ENCODE measurements at regions not wholly inside any gene's neighbourhood (a gene's known extent, or its start where the extent isn't known, plus 50 kb on each side); places are given as distances from the start of the nearest gene placed in this dataset.

GRCh38 chr13:86409466-86410241 lies 610.4 kb upstream of the SLITRK6 start:
- TF ChIP-seq, protein P1, sequence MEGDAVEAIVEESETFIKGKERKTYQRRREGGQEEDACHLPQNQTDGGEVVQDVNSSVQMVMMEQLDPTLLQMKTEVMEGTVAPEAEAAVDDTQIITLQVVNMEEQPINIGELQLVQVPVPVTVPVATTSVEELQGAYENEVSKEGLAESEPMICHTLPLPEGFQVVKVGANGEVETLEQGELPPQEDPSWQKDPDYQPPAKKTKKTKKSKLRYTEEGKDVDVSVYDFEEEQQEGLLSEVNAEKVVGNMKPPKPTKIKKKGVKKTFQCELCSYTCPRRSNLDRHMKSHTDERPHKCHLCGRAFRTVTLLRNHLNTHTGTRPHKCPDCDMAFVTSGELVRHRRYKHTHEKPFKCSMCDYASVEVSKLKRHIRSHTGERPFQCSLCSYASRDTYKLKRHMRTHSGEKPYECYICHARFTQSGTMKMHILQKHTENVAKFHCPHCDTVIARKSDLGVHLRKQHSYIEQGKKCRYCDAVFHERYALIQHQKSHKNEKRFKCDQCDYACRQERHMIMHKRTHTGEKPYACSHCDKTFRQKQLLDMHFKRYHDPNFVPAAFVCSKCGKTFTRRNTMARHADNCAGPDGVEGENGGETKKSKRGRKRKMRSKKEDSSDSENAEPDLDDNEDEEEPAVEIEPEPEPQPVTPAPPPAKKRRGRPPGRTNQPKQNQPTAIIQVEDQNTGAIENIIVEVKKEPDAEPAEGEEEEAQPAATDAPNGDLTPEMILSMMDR (conservative IDR thresholded peaks at IDR 0.05; ENCODE audit: low read depth, low read length): no peak
- no peak for DNase-seq (ENCODE audit: low read depth)

GRCh38 chr13:86425170-86425815 lies 626.1 kb upstream of the SLITRK6 start:
- DNase-seq (ENCODE audit: low read depth): no peak
- no peak overlapping the region for H3K4me3 ChIP-seq (ENCODE audit: low read length)
- TF ChIP-seq, protein P1 (conservative IDR thresholded peaks at IDR 0.05; ENCODE audit: low read depth, low read length): no peak

More at GRCh38 chr13:86409466-86410241, 610.4 kb upstream of the SLITRK6 start:
- H3K4me3 ChIP-seq (ENCODE audit: low read length): no peak overlapping the region

DNA sequence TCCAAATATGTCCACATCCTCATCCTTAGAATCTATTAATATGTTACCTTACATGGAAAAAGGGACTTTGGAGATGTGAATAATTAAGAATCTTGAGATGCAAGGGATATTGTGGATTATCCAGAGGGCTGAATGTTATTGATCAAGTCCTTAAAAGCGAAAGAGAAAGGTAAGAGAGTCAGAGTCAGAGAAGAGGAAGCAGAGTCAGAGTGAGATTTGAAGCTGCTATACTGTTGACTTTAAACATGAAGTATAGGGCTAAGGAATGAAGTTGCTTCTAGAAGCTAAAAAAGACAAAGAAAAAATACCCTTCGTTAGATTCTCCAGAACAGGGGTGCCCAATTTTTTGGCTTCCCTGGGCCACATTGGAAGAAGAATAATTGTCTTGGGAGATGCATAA lies 627.2 kb upstream of the SLITRK6 start:
- H3K4me3 ChIP-seq (ENCODE audit: low read length): no peak overlapping the region
- DNase-seq (ENCODE audit: low read depth): no peak
- TF ChIP-seq, protein P1 (conservative IDR thresholded peaks at IDR 0.05; ENCODE audit: low read depth, low read length): no peak

DNA sequence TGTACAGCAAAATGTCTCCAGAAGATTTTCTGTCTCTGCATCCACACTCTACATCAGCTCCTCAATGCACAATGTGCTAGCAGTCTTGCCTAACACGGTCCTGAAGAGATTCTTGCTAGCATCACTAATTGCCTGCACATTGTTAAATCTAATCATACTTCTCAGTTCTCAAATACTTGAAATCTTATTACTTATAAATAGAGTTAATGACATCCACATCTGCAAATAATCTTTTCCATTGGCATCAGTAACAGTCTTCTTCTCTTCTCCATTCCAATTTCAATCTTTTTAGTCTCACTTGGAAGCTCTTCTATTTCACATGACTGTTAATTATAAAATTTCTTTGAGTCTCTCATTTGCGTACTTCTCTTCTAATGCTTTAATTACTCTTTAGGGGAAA lies 630.5 kb upstream of the SLITRK6 start:
- DNase-seq (ENCODE audit: low read depth): no peak
- H3K4me3 ChIP-seq (ENCODE audit: low read length): no peak overlapping the region
- TF ChIP-seq, protein P1 (conservative IDR thresholded peaks at IDR 0.05; ENCODE audit: low read depth, low read length): no peak

DNA sequence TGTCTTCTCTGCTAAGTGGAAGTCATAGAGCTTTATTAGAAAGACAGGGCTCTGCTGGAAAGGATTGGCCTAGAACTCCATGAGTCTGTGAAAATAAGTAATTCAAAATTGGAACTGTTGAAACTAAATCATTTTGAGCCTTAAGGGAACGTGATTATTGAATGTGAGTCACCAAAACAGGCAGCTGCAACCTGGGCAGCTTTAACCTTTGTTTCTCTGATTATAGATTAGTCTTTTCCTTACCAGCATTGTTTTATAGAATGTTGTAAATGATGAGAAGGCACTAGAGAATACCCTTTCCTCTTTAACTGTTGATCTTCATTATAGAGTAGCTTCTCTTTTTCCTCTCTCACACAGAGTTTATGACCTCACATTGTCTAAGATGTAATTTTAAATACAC lies 638.8 kb upstream of the SLITRK6 start:
- no peak overlapping the region for H3K4me3 ChIP-seq (ENCODE audit: low read length)
- TF ChIP-seq, protein P1 (conservative IDR thresholded peaks at IDR 0.05; ENCODE audit: low read depth, low read length): no peak

GRCh38 chr13:86445206-86445605 lies 646.0 kb upstream of the SLITRK6 start:
- no peak for DNase-seq (ENCODE audit: low read depth)
- H3K4me3 ChIP-seq (ENCODE audit: low read length): no peak overlapping the region
- TF ChIP-seq, protein P1 (conservative IDR thresholded peaks at IDR 0.05; ENCODE audit: low read depth, low read length): no peak

More for the DNA sequence above, 638.8 kb upstream of the SLITRK6 start:
- DNase-seq (ENCODE audit: low read depth): no peak

- H3K4me3 ChIP-seq (ENCODE audit: low read length): no peak overlapping the region
- TF ChIP-seq, protein P1 (conservative IDR thresholded peaks at IDR 0.05; ENCODE audit: low read depth, low read length): no peak
- DNase-seq (ENCODE audit: low read depth): no peak
Observed at GRCh38 chr13:86445672-86446071, 646.5 kb upstream of the SLITRK6 start.

Data from retinal pigment epithelial cell (primary cell).